Activated T-helper 1 cell treated with anti-CD3 and anti-CD28 coated beads, Interleukin-12 subunit alpha, Interleukin-12 subunit beta, Interleukin-2, Interleukin-4 antibody, amounts not matched to agents 30 ng/mL and 10 ng/mL and 1 ng/mL, durations not matched to agents 14 hours and 24 hours and 36 hours (primary cell): ENCODE measurements at regions not wholly inside any gene's neighbourhood (a gene's known extent, or its start where the extent isn't known, plus 50 kb on each side); places are given as distances from the start of the nearest gene placed in this dataset.
"Not testable (repeated sequence)": the region's sequence is repeated elsewhere in the genome, so short reads cannot be mapped to it uniquely, and the experiment has no call there.

Source experiments
- DNase-seq: peaks from one replicate; pipeline ENCODE4 v3.0.0; 2021; ENCODE audit warnings: low spot score
- H3K27ac Mint-ChIP-seq: one replicate; pipeline ENCODE4 v1.8.0; 2021; ENCODE audit warnings: mild to moderate bottlenecking, mixed read lengths
- H3K27me3 Mint-ChIP-seq: one replicate; pipeline ENCODE4 v1.8.0; 2022; ENCODE audit warnings: mild to moderate bottlenecking, moderate library complexity, mixed read lengths; ENCODE audit not compliant: insufficient read depth
- H3K36me3 Mint-ChIP-seq: one replicate; pipeline ENCODE4 v1.8.0; 2021; ENCODE audit warnings: low read depth, mixed read lengths
- H3K4me1 Mint-ChIP-seq: one replicate; pipeline ENCODE4 v1.8.0; 2021; ENCODE audit warnings: low read depth, mixed read lengths
- H3K4me3 Mint-ChIP-seq: one replicate; pipeline ENCODE4 v1.8.0; 2021; ENCODE audit warnings: mild to moderate bottlenecking, moderate library complexity, mixed read lengths
- H3K9me3 Mint-ChIP-seq: one replicate; pipeline ENCODE4 v1.8.0; 2021; ENCODE audit warnings: mixed read lengths
- intact Hi-C: fragments of 100-400 bp; cut with micrococcal nuclease; formaldehyde crosslinking; loops from one replicate; pipeline ENCODE4 v1.15.1; 2024

DNA sequence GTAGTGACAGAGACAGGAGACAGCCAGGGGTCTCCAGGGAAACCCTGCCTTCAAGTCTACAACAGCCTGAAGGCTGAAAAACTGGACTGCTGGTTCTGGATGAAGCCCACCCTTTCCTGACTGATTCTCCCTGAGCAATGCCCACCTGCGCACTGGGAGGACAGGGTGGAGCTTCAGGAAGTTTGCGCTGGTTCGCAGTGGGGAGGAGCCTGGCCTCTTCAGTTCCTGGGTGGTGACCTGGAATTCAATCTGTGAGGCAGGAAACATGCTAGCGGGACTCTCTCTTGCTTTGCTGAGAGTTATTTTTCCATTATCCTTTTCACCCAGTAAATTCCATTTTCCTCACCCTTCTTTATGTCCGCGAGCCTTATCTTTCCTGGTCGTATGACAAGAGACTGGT lies 600.8 kb downstream of the TRHDE start:
- Mint-ChIP-seq H3K27ac (no peak overlapping the region), H3K9me3 (peaks cover 11% of the 10 kb centered on the region), H3K27me3 (no peaks in the 10 kb centered on the region), H3K4me3 (no peak overlapping the region), H3K4me1 (no peaks in the 10 kb centered on the region), H3K36me3 (no peaks in the 10 kb centered on the region)
- DNase-seq = no peak
- intact Hi-C loops = no loop called here

DNA sequence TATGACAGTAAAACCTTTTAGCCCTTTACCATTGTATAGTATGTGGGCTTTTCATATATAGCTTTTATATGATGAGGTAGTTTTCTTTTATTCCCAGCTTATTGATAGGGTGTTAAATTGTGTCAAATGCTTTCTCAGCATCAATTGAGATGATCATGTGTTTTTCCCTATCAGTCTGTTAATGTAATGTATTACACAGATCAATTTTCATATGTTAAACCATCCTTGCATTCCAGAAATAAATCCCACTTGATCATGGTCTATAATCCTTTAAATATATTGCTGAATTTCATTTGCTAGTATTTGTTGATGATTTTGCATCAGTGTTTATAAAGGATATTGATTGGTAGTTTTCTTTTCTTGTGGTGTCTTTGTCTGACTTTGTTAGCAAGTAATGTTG lies 603.9 kb downstream of the TRHDE start:
- no peaks in the 10 kb centered on the region for H3K27me3 Mint-ChIP-seq
- H3K36me3 Mint-ChIP-seq = no peaks in the 10 kb centered on the region
- no peak overlapping the region for H3K27ac Mint-ChIP-seq
- intact Hi-C loops = no loop called here
- no peak overlapping the region for H3K4me3 Mint-ChIP-seq
- H3K9me3 Mint-ChIP-seq = peaks cover 11% of the 10 kb centered on the region
- DNase-seq = no peak
- no peaks in the 10 kb centered on the region for H3K4me1 Mint-ChIP-seq

DNA sequence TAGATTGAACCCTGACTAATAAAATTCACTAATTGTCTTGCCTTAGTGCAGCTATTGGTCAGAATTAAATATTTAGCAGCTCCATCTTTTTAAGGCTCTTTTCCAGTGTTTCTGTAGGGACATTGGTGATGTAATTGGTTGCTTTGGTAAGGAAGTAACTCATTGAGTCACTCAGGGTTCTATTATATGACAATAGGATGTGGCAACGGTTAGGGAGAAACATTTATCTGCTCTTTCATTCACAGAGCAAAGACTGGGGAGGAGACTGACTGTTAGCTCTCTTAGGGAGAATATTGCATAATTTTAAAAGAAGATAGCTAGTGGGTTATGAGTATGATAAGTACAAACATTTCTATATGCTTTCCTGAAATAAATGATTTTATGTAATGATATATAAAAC lies 616.5 kb downstream of the TRHDE start:
- no peaks in the 10 kb centered on the region for H3K36me3 Mint-ChIP-seq
- intact Hi-C loops = no loop called here
- no peak overlapping the region for H3K4me3 Mint-ChIP-seq
- no peaks in the 10 kb centered on the region for H3K27me3 Mint-ChIP-seq
- DNase-seq = no peak
- no peak overlapping the region for H3K27ac Mint-ChIP-seq
- H3K9me3 Mint-ChIP-seq = peaks cover 3% of the 10 kb centered on the region
- no peaks in the 10 kb centered on the region for H3K4me1 Mint-ChIP-seq

DNA sequence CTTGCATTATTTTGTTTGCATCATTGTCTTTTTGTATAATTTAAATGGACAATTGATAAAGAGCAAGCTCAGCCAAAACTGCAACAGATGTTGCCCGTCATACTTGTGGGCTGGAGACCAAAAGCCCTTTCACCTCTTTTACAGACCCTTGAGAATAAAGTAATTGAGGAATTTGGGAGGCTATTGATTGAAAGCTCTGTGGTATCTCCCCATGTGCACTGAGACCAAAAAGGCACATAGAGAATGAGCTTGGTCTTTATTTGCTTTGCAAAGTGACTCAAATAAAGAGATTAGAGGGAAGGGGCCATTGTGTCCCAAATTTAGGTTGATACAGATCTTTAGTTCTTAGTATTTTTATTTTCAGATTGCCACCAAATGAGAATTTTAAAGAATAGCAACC lies 617.6 kb downstream of the TRHDE start:
- H3K27ac Mint-ChIP-seq = no peak overlapping the region
- peaks cover 3% of the 10 kb centered on the region for H3K9me3 Mint-ChIP-seq
- H3K4me1 Mint-ChIP-seq = no peaks in the 10 kb centered on the region
- H3K4me3 Mint-ChIP-seq = no peak overlapping the region
- no peaks in the 10 kb centered on the region for H3K27me3 Mint-ChIP-seq
- intact Hi-C loops = no loop called here
- no peaks in the 10 kb centered on the region for H3K36me3 Mint-ChIP-seq
- DNase-seq = no peak

DNA sequence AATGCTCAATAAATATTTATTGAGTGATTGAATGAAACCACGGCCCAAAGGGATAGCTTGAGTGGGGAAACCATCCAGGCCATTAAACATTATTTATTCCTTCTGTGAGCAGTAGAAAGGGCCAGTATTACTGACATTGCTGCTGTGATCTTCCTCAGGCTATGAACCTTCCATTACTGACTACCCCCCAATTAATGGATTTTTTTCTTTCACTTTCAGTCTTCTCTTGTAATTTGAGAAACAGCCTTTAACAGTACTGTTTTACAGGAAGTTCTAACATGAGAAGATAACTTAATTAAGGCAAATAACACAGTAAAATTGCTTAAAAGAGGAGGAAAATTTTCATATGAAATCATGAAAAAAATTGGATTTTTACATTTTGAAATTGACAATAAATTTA lies 629.5 kb downstream of the TRHDE start:
- H3K4me1 Mint-ChIP-seq = no peaks in the 10 kb centered on the region
- intact Hi-C loops = no loop called here
- no peak overlapping the region for H3K27ac Mint-ChIP-seq
- H3K27me3 Mint-ChIP-seq = no peaks in the 10 kb centered on the region
- DNase-seq = no peak
- H3K9me3 Mint-ChIP-seq = no peaks in the 10 kb centered on the region
- H3K4me3 Mint-ChIP-seq = no peak overlapping the region
- no peaks in the 10 kb centered on the region for H3K36me3 Mint-ChIP-seq

DNA sequence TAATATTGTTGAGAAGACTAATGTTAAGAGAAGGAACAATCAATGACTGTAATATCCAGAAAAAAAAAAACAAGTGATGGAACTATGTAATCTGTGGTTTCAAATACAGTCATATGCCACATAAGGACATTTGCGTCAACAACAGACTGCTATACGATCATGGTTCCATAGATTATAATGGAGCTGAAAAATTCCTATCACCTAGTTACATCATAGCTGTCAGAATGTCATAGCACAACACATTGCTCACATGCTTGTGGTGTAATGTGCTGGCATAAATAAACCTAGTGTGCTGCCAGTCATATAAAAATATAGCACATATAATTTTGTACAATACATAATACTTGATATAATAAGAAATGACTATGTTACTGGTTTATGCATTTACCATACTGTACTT lies 653.5 kb downstream of the TRHDE start:
- H3K4me3 Mint-ChIP-seq = no peak overlapping the region
- DNase-seq = no peak

DNA sequence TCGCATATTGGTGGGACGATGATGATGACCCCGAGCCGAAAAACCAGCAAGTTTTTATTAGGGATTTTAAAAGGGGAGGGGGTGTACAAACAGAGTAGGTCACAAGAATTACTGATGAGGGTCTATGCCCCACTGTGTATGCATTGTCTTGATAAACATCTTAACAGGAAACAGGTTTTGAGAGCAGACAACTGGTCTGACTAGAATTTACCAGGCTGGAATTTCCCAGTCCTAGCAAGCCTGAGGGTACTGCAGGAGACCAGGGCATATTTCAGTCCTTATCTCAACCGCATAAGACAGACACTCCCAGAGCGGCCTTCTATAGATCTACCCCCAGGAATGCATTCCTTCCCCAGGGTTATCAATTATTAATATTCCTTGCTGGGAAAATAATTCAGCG lies 659.7 kb downstream of the TRHDE start:
- H3K4me3 Mint-ChIP-seq, DNase-seq, H3K9me3 Mint-ChIP-seq, intact Hi-C loops, H3K36me3 Mint-ChIP-seq, H3K4me1 Mint-ChIP-seq, H3K27me3 Mint-ChIP-seq, H3K27ac Mint-ChIP-seq: not testable (repeated sequence)

More for the DNA sequence above, 653.5 kb downstream of the TRHDE start:
- intact Hi-C loops = no loop called here
- Mint-ChIP-seq H3K27me3 (no peaks in the 10 kb centered on the region), H3K9me3 (no peaks in the 10 kb centered on the region), H3K27ac (no peak overlapping the region), H3K36me3 (no peaks in the 10 kb centered on the region), H3K4me1 (no peaks in the 10 kb centered on the region)

DNA sequence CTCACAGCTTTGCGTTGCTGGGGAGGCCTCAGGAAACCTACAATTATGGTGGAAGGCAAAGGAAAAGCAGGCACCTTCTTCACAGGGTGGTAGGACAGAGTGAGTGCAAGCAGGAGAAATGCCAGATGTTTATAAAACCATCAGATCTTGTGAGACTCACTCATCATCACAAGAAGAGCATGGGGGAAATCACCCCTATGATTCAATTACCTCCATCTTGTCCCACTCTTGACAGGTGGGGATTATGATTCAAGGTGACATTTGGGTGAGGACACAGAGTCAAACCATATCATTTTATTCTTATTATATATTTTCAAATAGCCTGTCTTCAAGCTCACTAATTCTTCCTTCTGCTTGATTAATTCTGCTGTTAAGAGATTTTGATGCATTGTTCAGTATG lies 665.3 kb downstream of the TRHDE start:
- Mint-ChIP-seq H3K4me1 (no peaks in the 10 kb centered on the region), H3K27ac (no peak overlapping the region)

DNA sequence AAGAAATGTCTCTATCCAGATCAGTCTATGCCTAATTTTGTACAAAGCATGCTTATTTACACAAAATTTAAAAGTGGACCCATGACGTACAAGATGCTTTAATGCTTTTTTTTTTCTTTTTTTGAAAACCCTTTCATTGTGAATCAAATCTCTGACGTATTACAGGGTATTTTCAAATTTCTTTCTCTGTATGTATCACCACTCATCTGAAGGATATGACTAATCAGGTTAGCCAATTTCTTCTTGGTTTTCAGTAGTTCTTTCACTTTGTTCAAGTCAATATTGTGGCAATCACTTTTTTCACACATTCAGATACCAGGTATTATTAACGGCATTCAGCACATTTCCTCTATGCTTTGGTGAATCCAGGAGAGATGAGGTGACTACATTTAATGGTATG lies 685.3 kb downstream of the TRHDE start:
- no peaks in the 10 kb centered on the region for H3K36me3 Mint-ChIP-seq
- H3K4me1 Mint-ChIP-seq = no peaks in the 10 kb centered on the region
- no peaks in the 10 kb centered on the region for H3K27me3 Mint-ChIP-seq
- DNase-seq = no peak
- no peak overlapping the region for H3K27ac Mint-ChIP-seq
- peaks cover 14% of the 10 kb centered on the region for H3K9me3 Mint-ChIP-seq
- H3K4me3 Mint-ChIP-seq = no peak overlapping the region
- intact Hi-C loops = no loop called here

More for the DNA sequence above, 665.3 kb downstream of the TRHDE start:
- intact Hi-C loops = no loop called here
- no peak overlapping the region for H3K4me3 Mint-ChIP-seq
- H3K9me3 Mint-ChIP-seq = peaks cover 4% of the 10 kb centered on the region
- DNase-seq = no peak
- no peaks in the 10 kb centered on the region for H3K27me3 Mint-ChIP-seq
- H3K36me3 Mint-ChIP-seq = no peaks in the 10 kb centered on the region

DNA sequence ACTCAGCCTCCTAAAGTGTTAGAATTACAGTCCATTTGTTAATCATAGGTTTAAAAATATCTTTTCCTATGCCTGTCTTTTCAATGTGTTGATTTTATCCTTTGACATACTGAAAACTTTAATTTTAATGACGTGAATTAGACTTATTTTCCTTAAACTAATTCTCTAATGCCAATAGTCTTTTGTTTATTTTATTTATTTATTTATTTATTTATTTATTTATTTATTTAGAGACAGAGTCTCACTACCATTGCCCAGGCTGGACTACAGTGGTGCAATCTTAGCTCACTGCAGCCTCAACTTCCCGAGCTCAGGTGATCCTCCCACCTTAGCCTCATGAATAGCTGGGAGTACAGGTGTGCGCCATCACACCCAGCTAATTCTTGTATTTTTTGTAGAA lies 694.5 kb downstream of the TRHDE start:
- H3K4me1 Mint-ChIP-seq = no peaks in the 10 kb centered on the region
- H3K36me3 Mint-ChIP-seq = no peaks in the 10 kb centered on the region
- H3K27me3 Mint-ChIP-seq = no peaks in the 10 kb centered on the region
- H3K27ac Mint-ChIP-seq = no peak overlapping the region
- H3K9me3 Mint-ChIP-seq = no peaks in the 10 kb centered on the region
- intact Hi-C loops = no loop called here
- no peak for DNase-seq
- H3K4me3 Mint-ChIP-seq = no peak overlapping the region

DNA sequence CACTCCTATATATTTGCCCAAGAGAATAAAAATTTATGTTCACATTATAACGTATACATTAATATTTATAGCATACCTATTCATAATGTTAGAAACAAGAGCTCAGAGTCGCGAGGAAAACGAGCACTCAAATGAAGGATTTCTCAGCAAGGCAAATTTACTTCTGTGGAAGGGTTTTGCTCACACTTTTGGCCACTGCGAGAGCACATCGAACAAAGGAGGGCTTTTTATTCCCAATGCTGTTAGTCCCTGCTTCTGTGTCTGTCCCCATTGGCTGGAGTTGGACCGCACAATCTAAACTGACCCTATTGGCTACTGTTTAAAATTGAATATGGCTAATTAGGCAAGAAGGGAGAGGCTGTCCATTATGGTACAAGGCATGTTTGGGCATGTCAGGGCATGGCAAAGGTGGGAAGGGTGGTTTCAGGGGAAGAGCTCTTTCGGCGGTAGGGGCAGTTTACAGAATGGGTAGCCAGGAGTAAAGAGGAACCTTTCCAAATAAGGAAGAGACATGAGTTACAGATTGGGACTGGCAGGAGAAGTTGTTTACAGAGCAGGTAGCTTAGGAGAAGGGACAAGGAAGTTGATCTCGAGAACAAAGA lies 702.9 kb downstream of the TRHDE start:
- H3K9me3 Mint-ChIP-seq = peaks cover 11% of the 10 kb centered on the region
- H3K36me3 Mint-ChIP-seq = no peaks in the 10 kb centered on the region
- intact Hi-C loops = no loop called here
- H3K4me1 Mint-ChIP-seq = no peaks in the 10 kb centered on the region
- no peak overlapping the region for H3K27ac Mint-ChIP-seq
- H3K27me3 Mint-ChIP-seq = no peaks in the 10 kb centered on the region
- no peak for DNase-seq
- no peak overlapping the region for H3K4me3 Mint-ChIP-seq

DNA sequence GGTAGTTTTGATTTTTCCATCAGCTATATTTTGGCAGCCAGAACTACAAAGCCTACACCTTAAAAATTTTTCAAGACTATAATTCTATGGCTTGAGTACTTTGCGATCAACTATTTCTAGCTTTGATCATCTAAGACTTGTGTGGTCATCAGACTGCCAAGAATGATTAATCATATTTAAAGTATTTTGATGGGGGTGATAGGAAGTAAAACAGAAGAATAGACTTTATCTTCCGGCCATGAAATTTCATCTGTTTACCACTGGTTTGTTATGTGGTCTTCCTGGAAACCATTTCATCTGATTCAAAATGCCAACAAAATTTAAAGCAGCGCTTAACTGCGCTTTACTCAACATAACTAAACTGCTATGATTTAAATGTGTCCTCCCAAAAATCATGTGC lies 706.8 kb downstream of the TRHDE start:
- intact Hi-C loops = no loop called here
- Mint-ChIP-seq H3K4me3 (no peak overlapping the region), H3K27me3 (no peaks in the 10 kb centered on the region), H3K36me3 (no peaks in the 10 kb centered on the region), H3K27ac (no peak overlapping the region), H3K9me3 (peaks cover 12% of the 10 kb centered on the region), H3K4me1 (no peaks in the 10 kb centered on the region)
- DNase-seq = no peak

DNA sequence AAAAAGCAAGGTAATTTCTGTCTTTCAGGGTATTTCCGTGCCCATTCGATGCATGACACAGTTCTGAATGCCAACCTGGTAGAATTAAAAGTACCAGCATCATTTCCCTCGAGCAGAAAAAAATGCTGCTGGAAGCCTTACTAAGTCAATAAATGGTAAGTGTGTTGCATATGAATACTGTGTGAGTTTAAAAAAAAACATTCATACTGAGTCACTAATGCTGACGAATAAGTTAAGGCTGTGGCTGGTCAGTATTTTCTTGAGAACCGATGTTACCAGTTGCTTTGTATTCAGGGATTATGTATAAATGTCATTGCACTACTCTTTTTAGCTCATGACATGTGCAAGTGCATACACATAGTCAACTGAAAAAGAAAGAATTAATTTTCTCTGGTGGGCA lies 710.2 kb downstream of the TRHDE start:
- Mint-ChIP-seq H3K27ac (no peak overlapping the region), H3K36me3 (no peaks in the 10 kb centered on the region), H3K9me3 (peaks cover 4% of the 10 kb centered on the region), H3K4me1 (no peaks in the 10 kb centered on the region), H3K27me3 (no peaks in the 10 kb centered on the region), H3K4me3 (no peak overlapping the region)
- no peak for DNase-seq
- intact Hi-C loops = no loop called here

DNA sequence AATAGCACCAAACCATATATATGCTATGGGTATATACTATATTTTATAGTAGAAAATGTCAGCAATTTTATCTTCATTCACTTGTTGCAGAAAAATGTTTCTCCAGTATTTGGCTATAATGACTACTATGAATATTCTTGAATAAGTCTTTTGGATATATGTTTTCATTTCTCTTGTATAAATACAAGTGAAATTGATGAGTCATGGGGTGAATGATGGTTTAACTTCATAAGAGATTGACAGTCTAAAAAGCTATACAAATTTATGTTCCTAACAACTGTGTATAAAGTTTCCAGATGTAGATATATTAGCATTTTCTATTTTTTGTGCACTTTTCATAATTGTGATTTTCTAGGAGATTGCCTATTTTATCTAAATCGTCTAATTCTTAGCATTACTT lies 714.8 kb downstream of the TRHDE start:
- intact Hi-C loops = no loop called here
- Mint-ChIP-seq H3K4me1 (no peaks in the 10 kb centered on the region), H3K4me3 (no peak overlapping the region), H3K36me3 (no peaks in the 10 kb centered on the region), H3K9me3 (peaks cover 3% of the 10 kb centered on the region), H3K27me3 (no peaks in the 10 kb centered on the region), H3K27ac (no peak overlapping the region)
- no peak for DNase-seq
